ENCODE measurements at regions not wholly inside any gene's neighbourhood (a gene's known extent, or its start where the extent isn't known, plus 50 kb on each side); places are given as distances from the start of the nearest gene placed in this dataset.

DNA sequence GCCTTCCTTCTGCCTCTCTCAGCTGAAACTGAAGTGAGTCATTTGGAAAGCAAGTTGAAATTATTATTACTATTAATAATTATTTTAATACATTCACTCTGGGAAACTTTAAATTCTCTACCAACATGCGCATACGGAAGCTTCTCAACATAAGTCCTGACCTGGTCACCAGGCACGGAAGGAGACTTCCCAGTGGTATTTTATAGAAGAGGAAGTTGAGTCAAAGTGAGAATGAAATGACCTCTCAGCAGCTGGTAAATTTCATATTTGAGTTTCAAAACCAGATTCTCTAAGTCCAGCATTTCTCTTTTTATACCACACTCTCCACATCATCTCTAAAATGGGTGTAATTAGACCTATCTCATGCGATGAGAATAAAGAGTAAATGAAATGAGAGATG, 747.4 kb downstream of the VRK1 start:
- TF ChIP-seq, protein P1, sequence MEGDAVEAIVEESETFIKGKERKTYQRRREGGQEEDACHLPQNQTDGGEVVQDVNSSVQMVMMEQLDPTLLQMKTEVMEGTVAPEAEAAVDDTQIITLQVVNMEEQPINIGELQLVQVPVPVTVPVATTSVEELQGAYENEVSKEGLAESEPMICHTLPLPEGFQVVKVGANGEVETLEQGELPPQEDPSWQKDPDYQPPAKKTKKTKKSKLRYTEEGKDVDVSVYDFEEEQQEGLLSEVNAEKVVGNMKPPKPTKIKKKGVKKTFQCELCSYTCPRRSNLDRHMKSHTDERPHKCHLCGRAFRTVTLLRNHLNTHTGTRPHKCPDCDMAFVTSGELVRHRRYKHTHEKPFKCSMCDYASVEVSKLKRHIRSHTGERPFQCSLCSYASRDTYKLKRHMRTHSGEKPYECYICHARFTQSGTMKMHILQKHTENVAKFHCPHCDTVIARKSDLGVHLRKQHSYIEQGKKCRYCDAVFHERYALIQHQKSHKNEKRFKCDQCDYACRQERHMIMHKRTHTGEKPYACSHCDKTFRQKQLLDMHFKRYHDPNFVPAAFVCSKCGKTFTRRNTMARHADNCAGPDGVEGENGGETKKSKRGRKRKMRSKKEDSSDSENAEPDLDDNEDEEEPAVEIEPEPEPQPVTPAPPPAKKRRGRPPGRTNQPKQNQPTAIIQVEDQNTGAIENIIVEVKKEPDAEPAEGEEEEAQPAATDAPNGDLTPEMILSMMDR (IDR thresholded peaks at IDR 0.05) = no peak
- TF ChIP-seq POLR2A (IDR thresholded peaks at IDR 0.05) = no peak
